ENCODE measurements at regions not wholly inside any gene's neighbourhood (a gene's known extent, or its start where the extent isn't known, plus 50 kb on each side); places are given as distances from the start of the nearest gene placed in this dataset.
"Not testable (repeated sequence)": the region's sequence is repeated elsewhere in the genome, so short reads cannot be mapped to it uniquely, and the experiment has no call there.

- H3K27me3 ChIP-seq (ENCODE audit: insufficient read depth, low read length, poor library complexity), result no peaks in the 10 kb centered on the region
- H4K20me1 ChIP-seq (ENCODE audit: insufficient read depth, low read length), result no peaks in the 10 kb centered on the region
- H3K9me3 ChIP-seq (ENCODE audit: insufficient read depth, low read length, severe bottlenecking), result no peaks in the 10 kb centered on the region
- TF ChIP-seq CTCF (IDR thresholded peaks at IDR 0.05; ENCODE audit: borderline replicate concordance, extremely low read depth, low read length, poor library complexity, severe bottlenecking) (no peak), EZH2 (IDR thresholded peaks at IDR 0.05; ENCODE audit: borderline replicate concordance, low read depth, low read length, severe bottlenecking) (no peak)
- no peak overlapping the region for H3K4me2 ChIP-seq (ENCODE audit: insufficient read depth, low read length)
- H3K9ac ChIP-seq (ENCODE audit: low read depth, low read length), result no peak overlapping the region
- no peaks in the 10 kb centered on the region for H3K4me1 ChIP-seq (ENCODE audit: insufficient read depth, low read length)
- no peaks in the 10 kb centered on the region for H3K79me2 ChIP-seq (ENCODE audit: insufficient read depth, low read length)
- no peak overlapping the region for H3K4me3 ChIP-seq (ENCODE audit: low read depth in 1 of 2, low read length in 2 of 2)
- no peak overlapping the region for H3K27ac ChIP-seq (ENCODE audit: low read length)
- H2AFZ ChIP-seq (ENCODE audit: low read depth, low read length), result no peak overlapping the region
- ATAC-seq (ENCODE audit: insufficient read depth, low read depth) (no peak), DNase-seq (no peak)
- no peaks in the 10 kb centered on the region for H3K36me3 ChIP-seq (ENCODE audit: insufficient read depth, low read length)
Observed at GRCh38 chr10:33594475-33594874, 260.0 kb upstream of the NRP1 start.

GRCh38 chr10:33588974-33589600 is 254.6 kb upstream of the NRP1 start:
- Histone ChIP-seq H3K4me2 (ENCODE audit: insufficient read depth, low read length) (no peak overlapping the region), H3K9me3 (ENCODE audit: insufficient read depth, low read length, severe bottlenecking) (no peaks in the 10 kb centered on the region), H4K20me1 (ENCODE audit: insufficient read depth, low read length) (no peaks in the 10 kb centered on the region), H2AFZ (ENCODE audit: low read depth, low read length) (no peak overlapping the region), H3K9ac (ENCODE audit: low read depth, low read length) (no peak overlapping the region), H3K79me2 (ENCODE audit: insufficient read depth, low read length) (no peaks in the 10 kb centered on the region), H3K4me1 (ENCODE audit: insufficient read depth, low read length) (no peaks in the 10 kb centered on the region), H3K27me3 (ENCODE audit: insufficient read depth, low read length, poor library complexity) (no peaks in the 10 kb centered on the region), H3K4me3 (ENCODE audit: low read depth in 1 of 2, low read length in 2 of 2) (no peak overlapping the region), H3K27ac (ENCODE audit: low read length) (no peak overlapping the region), H3K36me3 (ENCODE audit: insufficient read depth, low read length) (no peaks in the 10 kb centered on the region)
- no peak for DNase-seq
- TF ChIP-seq EZH2 (IDR thresholded peaks at IDR 0.05; ENCODE audit: borderline replicate concordance, low read depth, low read length, severe bottlenecking), result no peak
- no peak for TF ChIP-seq CTCF (IDR thresholded peaks at IDR 0.05; ENCODE audit: borderline replicate concordance, extremely low read depth, low read length, poor library complexity, severe bottlenecking)
- no peak for ATAC-seq (ENCODE audit: insufficient read depth, low read depth)

- H3K27me3 ChIP-seq (ENCODE audit: insufficient read depth, low read length, poor library complexity); H3K79me2 ChIP-seq (ENCODE audit: insufficient read depth, low read length); H3K36me3 ChIP-seq (ENCODE audit: insufficient read depth, low read length); H4K20me1 ChIP-seq (ENCODE audit: insufficient read depth, low read length); ATAC-seq (ENCODE audit: insufficient read depth, low read depth); H3K4me2 ChIP-seq (ENCODE audit: insufficient read depth, low read length); H3K4me1 ChIP-seq (ENCODE audit: insufficient read depth, low read length); H3K9ac ChIP-seq (ENCODE audit: low read depth, low read length); DNase-seq; H3K27ac ChIP-seq (ENCODE audit: low read length); H2AFZ ChIP-seq (ENCODE audit: low read depth, low read length); H3K4me3 ChIP-seq (ENCODE audit: low read depth in 1 of 2, low read length in 2 of 2); H3K9me3 ChIP-seq (ENCODE audit: insufficient read depth, low read length, severe bottlenecking): not testable (repeated sequence)
Observed at GRCh38 chr10:33584596-33584995, 250.1 kb upstream of the NRP1 start.

- Histone ChIP-seq H3K9me3 (ENCODE audit: insufficient read depth, low read length, severe bottlenecking) (no peaks in the 10 kb centered on the region), H3K4me2 (ENCODE audit: insufficient read depth, low read length) (no peak overlapping the region), H3K79me2 (ENCODE audit: insufficient read depth, low read length) (no peaks in the 10 kb centered on the region), H2AFZ (ENCODE audit: low read depth, low read length) (no peak overlapping the region), H3K9ac (ENCODE audit: low read depth, low read length) (no peak overlapping the region), H3K36me3 (ENCODE audit: insufficient read depth, low read length) (no peaks in the 10 kb centered on the region), H4K20me1 (ENCODE audit: insufficient read depth, low read length) (no peaks in the 10 kb centered on the region), H3K27ac (ENCODE audit: low read length) (no peak overlapping the region), H3K27me3 (ENCODE audit: insufficient read depth, low read length, poor library complexity) (no peaks in the 10 kb centered on the region), H3K4me3 (ENCODE audit: low read depth in 1 of 2, low read length in 2 of 2) (no peak overlapping the region), H3K4me1 (ENCODE audit: insufficient read depth, low read length) (no peaks in the 10 kb centered on the region)
- ATAC-seq (ENCODE audit: insufficient read depth, low read depth), result no peak
- DNase-seq, result no peak
- no peak for TF ChIP-seq CTCF (IDR thresholded peaks at IDR 0.05; ENCODE audit: borderline replicate concordance, extremely low read depth, low read length, poor library complexity, severe bottlenecking)
- TF ChIP-seq EZH2 (IDR thresholded peaks at IDR 0.05; ENCODE audit: borderline replicate concordance, low read depth, low read length, severe bottlenecking), result no peak
Observed at GRCh38 chr10:33579996-33580395, 245.5 kb upstream of the NRP1 start.
